D721Med (cell line): ENCODE measurements at regions not wholly inside any gene's neighbourhood (a gene's known extent, or its start where the extent isn't known, plus 50 kb on each side); places are given as distances from the start of the nearest gene placed in this dataset.
"Not testable (repeated sequence)": the region's sequence is repeated elsewhere in the genome, so short reads cannot be mapped to it uniquely, and the experiment has no call there.

Source experiments
- DNase-seq: peaks from one replicate; pipeline ENCODE4 v3.0.0; 2011; ENCODE audit warnings: low spot score; ENCODE audit not compliant: insufficient read length
- FAIRE-seq: peaks from 2 replicates; lab custom pipeline; 2011; peaks lifted over from hg19 to GRCh38; lab: Jason Lieb, UNC
- TF ChIP-seq, protein P1 (sequence below): IDR thresholded peaks from 2 replicates; pipeline ENCODE4 v1.5.1; 2012; ENCODE audit warnings: mild to moderate bottlenecking, control low read depth; ENCODE audit not compliant: insufficient read depth; ENCODE audit errors: missing control alignments

DNA sequence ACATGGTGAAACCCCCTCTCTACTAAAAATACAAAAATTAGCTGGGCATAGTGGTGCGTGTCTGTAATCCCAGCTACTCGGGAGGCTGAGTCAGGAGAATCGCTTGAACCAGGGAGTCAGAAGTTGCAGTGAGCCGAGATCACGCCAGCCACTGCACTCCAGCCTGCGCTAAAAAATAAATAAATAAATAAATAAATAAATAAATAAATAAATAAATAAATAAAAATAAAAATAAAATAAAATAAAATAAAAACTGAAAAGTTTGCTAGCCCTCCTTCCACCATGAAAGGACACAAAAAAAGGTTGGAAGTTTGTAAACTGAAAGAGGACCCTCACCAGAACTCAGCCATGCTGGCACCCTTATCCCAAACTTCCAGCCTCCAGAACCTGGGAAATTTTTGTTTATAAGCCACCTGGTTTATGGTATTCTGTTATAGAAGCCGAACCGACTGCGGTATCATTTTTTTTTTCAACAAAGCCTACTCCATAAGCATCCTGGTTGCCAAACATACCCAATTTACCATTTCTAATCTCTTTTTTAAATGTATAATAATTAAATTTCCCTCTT, 448.2 kb downstream of the SEMA3D start:
- FAIRE-seq, result no peak
- no peak for DNase-seq
- TF ChIP-seq, protein P1, sequence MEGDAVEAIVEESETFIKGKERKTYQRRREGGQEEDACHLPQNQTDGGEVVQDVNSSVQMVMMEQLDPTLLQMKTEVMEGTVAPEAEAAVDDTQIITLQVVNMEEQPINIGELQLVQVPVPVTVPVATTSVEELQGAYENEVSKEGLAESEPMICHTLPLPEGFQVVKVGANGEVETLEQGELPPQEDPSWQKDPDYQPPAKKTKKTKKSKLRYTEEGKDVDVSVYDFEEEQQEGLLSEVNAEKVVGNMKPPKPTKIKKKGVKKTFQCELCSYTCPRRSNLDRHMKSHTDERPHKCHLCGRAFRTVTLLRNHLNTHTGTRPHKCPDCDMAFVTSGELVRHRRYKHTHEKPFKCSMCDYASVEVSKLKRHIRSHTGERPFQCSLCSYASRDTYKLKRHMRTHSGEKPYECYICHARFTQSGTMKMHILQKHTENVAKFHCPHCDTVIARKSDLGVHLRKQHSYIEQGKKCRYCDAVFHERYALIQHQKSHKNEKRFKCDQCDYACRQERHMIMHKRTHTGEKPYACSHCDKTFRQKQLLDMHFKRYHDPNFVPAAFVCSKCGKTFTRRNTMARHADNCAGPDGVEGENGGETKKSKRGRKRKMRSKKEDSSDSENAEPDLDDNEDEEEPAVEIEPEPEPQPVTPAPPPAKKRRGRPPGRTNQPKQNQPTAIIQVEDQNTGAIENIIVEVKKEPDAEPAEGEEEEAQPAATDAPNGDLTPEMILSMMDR, result no peak

DNA sequence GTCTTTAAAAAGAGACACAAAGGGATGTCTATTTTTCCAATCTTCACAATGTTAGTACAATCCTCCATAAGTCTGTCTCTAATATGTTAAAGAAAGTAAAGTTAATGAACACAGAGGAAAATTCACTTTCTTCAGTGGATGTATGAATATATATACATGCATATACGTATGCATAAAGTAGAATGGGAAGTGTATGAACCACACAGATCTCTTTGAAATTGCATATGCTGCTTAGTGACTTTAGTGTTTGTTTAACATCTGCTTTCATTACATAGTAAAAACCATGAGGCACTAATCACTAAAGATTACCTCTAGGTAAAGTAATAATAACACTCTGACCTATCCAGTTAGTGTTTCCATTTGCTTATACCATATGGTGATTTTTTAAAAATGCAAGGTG, 451.2 kb downstream of the SEMA3D start:
- DNase-seq (no peak), FAIRE-seq (no peak)
- TF ChIP-seq, protein P1, result no peak

DNA sequence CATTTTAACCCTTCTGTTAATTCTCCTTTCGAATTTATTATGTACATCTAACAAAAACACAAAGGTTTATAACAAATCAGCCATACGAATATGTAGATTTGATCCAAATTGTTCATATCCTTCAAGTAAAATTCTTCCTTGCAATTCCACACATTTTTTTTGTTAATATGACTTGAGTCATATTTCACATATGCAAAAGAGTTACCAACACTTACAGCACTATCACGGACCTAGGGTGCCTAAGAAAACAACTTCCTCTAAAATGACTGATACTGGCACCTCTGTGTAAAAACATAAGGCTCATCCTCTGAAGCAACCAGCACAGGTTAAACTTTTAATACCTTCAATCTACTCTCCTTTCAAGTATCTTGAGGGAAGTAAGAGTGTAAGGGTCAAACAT, 451.8 kb downstream of the SEMA3D start:
- TF ChIP-seq, protein P1, result no peak
- FAIRE-seq, result no peak
- DNase-seq, result no peak

DNA sequence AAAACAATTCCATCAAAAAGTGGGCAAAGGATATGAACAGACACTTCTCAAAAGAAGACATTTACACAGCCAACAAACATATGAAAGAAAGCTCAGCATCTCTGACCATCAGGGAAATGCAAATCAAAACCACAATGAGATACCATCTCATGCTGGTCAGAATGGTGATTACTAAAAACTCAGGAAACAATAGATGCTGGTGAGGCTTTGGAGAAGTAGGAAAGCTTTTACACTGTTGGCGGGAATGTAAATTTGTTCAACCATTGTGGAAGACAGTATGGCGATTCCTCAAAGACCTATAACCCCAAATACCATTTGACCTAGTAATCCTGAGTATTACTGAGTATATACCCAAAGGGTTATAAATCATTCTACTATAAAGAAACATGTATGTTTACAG, 452.9 kb downstream of the SEMA3D start:
- DNase-seq, FAIRE-seq: not testable (repeated sequence)

DNA sequence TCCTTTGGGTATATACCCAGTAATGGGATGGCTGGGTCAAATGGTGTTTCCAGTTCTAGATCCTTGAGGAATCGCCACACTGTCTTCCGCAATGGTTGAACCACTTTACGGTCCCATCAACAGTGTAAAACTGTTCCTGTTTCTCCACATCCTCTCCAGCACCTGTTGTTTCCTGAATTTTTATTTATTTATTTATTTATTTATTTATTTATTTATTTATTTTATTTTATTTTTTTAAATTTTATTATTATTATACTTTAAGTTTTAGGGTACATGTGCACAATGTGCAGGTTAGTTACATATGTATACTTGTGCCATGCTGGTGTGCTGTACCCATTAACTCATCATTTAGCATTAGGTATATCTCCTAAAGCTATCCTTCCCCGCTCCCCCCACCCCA, 456.0 kb downstream of the SEMA3D start:
- not testable (repeated sequence) for DNase-seq, FAIRE-seq

DNA sequence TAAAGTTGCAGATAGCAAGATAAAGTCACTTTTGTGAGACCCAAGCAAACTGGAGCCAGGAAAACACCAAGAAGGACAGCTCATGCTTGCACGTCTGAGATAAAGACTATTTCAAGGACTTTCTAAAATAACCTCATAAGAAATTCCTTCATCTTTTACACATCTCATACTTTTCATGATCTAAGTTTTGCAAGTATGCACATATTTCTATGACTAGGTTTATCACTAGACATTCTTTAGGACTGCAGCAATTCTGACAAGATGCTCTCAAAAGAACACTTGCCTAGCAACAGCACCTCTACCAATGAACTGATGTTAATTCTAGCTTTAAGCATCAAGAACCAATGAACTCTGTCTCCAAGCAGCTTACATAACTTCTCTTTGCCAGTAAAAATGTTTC, 457.6 kb downstream of the SEMA3D start:
- TF ChIP-seq, protein P1, result no peak
- no peak for DNase-seq
- no peak for FAIRE-seq

DNA sequence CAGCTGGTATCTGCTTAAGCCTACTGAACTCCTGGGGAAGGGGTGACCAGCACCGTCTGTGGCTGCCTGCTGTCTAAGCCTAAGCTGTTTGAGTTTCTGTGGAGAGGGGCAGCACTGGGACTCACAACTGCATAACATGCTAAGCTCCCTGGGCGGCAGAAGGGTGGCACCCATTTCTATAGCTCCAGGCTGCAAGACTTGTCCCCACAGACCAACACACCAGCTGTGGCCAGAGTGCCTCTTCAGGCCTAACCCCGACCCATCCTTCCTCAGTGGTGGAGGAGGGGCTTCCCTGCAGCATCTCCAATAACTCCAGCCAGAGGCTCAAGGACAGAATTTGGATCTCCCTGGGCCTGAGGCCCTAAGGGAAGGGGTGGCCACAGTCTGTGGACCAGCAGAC, 464.1 kb downstream of the SEMA3D start:
- TF ChIP-seq, protein P1, result no peak
- no peak for DNase-seq
- FAIRE-seq, result no peak

DNA sequence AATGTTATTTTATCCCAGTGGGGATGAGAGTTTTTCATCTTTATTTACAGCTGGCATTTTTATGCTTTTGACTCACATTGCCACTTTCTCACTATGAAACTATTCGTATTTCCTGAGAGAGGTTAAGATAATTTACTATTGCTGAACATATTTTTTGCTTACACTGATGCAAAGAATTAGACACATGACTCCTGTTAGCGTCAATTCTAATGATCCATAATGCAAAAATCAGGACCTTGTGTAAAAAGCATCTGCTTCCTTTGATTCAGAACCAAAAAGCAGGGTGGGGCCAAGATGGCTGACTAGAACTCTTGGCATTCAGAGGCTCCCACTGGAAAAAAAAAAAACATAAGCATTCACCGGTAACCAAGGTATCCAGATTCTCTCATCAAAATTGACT, 464.8 kb downstream of the SEMA3D start:
- TF ChIP-seq, protein P1, result no peak
- FAIRE-seq (no peak), DNase-seq (no peak)
